HCT116 (cell line): ENCODE measurements at regions not wholly inside any gene's neighbourhood (a gene's known extent, or its start where the extent isn't known, plus 50 kb on each side); places are given as distances from the start of the nearest gene placed in this dataset.

Experiments used
- ATAC-seq: fragments of 200-7000 bp; cut with Tn5 transposase; 2 replicates; pipeline ENCODE4 v1.9.1; 2020; ENCODE audit warnings: mild to moderate bottlenecking, moderate library complexity
- BruUV-seq: library from RNA; stranded (reverse); fragments of 400-500 nt; replicated peaks from 2 replicates; lab custom pipeline; 2021; lab: Mats Ljungman, UMichigan
- CTCF ChIA-PET: fragments of 300-600 bp; sonication (Branson Sonifier 250); formaldehyde crosslinking; loops from one replicate; lab custom pipeline; 2021; ENCODE audit warnings: antibody characterized with exemption; lab: Charles Lee
- POLR2A ChIA-PET: fragments of 300-600, 350-600 bp; sonication (Branson Sonifier 250); formaldehyde crosslinking; loops from one replicate; lab custom pipeline; 2021; ENCODE audit warnings: antibody characterized with exemption; lab: Charles Lee
- RAD21 ChIA-PET, 2 experiments: fragments of 300-600 bp; sonication (Branson Sonifier 250); formaldehyde crosslinking; loops; one replicate each; lab custom pipeline; 2023; ENCODE audit warnings: low total read pairs in 2 of 2; ENCODE audit not compliant: uncharacterized antibody in 2 of 2, unreplicated experiment in 2 of 2, low non-redundant PET in 1 of 2; lab: Charles Lee
- DNase-seq: peaks from one replicate; pipeline ENCODE4 v3.0.0-alpha.2; 2010; ENCODE audit warnings: low read depth, low spot score
- H2AFZ ChIP-seq: fragments of 200-600 bp; shearing (Covaris generic), sonication (generic); 2 replicates; pipeline ENCODE4 v1.6.1; 2017; ENCODE audit warnings: low read depth, mixed run types, mixed read lengths, antibody characterized with exemption, low read length; ENCODE audit not compliant: poor library complexity, severe bottlenecking
- H3K27ac ChIP-seq: 2 replicates; pipeline ENCODE4 v1.5.1; 2012; ENCODE audit warnings: low read depth, low read length
- H3K27me3 ChIP-seq: fragments of 200-600 bp; sonication (generic); 2 replicates; pipeline ENCODE4 v1.6.1; 2016; ENCODE audit warnings: mixed run types, low read length, mixed read lengths; ENCODE audit not compliant: insufficient read depth
- H3K36me3 ChIP-seq, 2 experiments: fragments of 200-500 bp in 1 of 2; fragments of 200-600 bp in 1 of 2; sonication (Bioruptor generic) in 1 of 2; sonication (generic) in 1 of 2; 2 replicates each; pipeline versions ENCODE4 v1.5.1 to v1.6.1; 2014 to 2016; ENCODE audit warnings: low read length in 2 of 2, inconsistent platforms in 1 of 2, mixed read lengths in 1 of 2, mixed run types in 1 of 2; ENCODE audit not compliant: insufficient read depth in 2 of 2, control insufficient read depth in 1 of 2
- H3K4me1 ChIP-seq, 2 experiments: fragments of 200-600 bp in 1 of 2; sonication (generic) in 1 of 2; 2 replicates each; pipeline versions ENCODE4 v1.5.1 to v1.6.1; 2012 to 2017; ENCODE audit warnings: low read length in 2 of 2, inconsistent platforms in 1 of 2, mild to moderate bottlenecking in 1 of 2, mixed read lengths in 1 of 2, mixed run types in 1 of 2, moderate library complexity in 1 of 2; ENCODE audit not compliant: insufficient read depth in 2 of 2, control insufficient read depth in 1 of 2
- H3K4me2 ChIP-seq: fragments of 200-600 bp; sonication (generic); 2 replicates; pipeline ENCODE4 v1.6.1; 2017; ENCODE audit warnings: mixed run types, low read length, mixed read lengths
- H3K4me3 ChIP-seq, 2 experiments: fragments of 200-600 bp in 1 of 2; sonication (generic) in 1 of 2; replicated peaks in 1 of 2; 2 replicates each; pipeline ENCODE4 v1.5.1; 2011 to 2016; ENCODE audit warnings: low read length in 2 of 2, control low read depth in 1 of 2, low read depth in 1 of 2, mild to moderate bottlenecking in 1 of 2, mixed read lengths in 1 of 2, mixed run types in 1 of 2
- H3K79me2 ChIP-seq: fragments of 200-600 bp; sonication (generic); 2 replicates; pipeline ENCODE4 v1.6.1; 2017; ENCODE audit warnings: mild to moderate bottlenecking, mixed run types, low read length, moderate library complexity, mixed read lengths; ENCODE audit not compliant: insufficient read depth
- H3K9ac ChIP-seq: fragments of 200-600 bp; sonication (generic); 2 replicates; pipeline ENCODE4 v1.6.1; 2016; ENCODE audit warnings: low read length, mixed read lengths
- H3K9me2 ChIP-seq: fragments of 200-600 bp; sonication (generic), shearing (Covaris generic); 2 replicates; pipeline ENCODE4 v1.6.1; 2017; ENCODE audit warnings: mixed run types, mild to moderate bottlenecking, moderate library complexity; ENCODE audit not compliant: insufficient read depth
- H3K9me3 ChIP-seq, 2 experiments: fragments of 200-500 bp in 1 of 2; fragments of 200-600 bp in 1 of 2; sonication (Bioruptor generic) in 1 of 2; sonication (generic) in 1 of 2; 2 replicates each; pipeline ENCODE4 v1.6.1; 2014 to 2017; ENCODE audit warnings: low read length in 2 of 2, mixed read lengths in 2 of 2, inconsistent platforms in 1 of 2, low read depth in 1 of 2, mild to moderate bottlenecking in 1 of 2, mixed run types in 1 of 2, moderate library complexity in 1 of 2; ENCODE audit not compliant: control insufficient read depth in 1 of 2, insufficient read depth in 1 of 2
- H4K20me1 ChIP-seq: fragments of 200-600 bp; sonication (generic), shearing (Covaris generic); 2 replicates; pipeline ENCODE4 v1.6.1; 2017; ENCODE audit warnings: mixed run types, mild to moderate bottlenecking, moderate library complexity; ENCODE audit not compliant: insufficient read depth
- CBX3 ChIP-seq: IDR thresholded peaks from 2 replicates; pipeline ENCODE4 v1.6.1; 2012; ENCODE audit warnings: low read depth
- CEBPB ChIP-seq: IDR thresholded peaks from 2 replicates; pipeline ENCODE4 v1.6.1; 2012; ENCODE audit warnings: low read depth
- EGR1 ChIP-seq: IDR thresholded peaks from 2 replicates; pipeline ENCODE4 v1.6.1; 2012; ENCODE audit warnings: low read depth
- EZH2 ChIP-seq: fragments of 200-600 bp; sonication (generic); IDR thresholded peaks from 2 replicates; pipeline ENCODE4 v1.6.1; 2017; ENCODE audit warnings: antibody characterized with exemption, mixed run types
- FOSL1 ChIP-seq: IDR thresholded peaks from 2 replicates; pipeline ENCODE4 v1.6.1; 2012; ENCODE audit warnings: low read depth
- RAD21 ChIP-seq: IDR thresholded peaks from 2 replicates; pipeline ENCODE4 v1.6.1; 2012; ENCODE audit warnings: low read depth, mild to moderate bottlenecking
- SIN3A ChIP-seq: IDR thresholded peaks from 2 replicates; pipeline ENCODE4 v1.6.1; 2012; ENCODE audit warnings: low read depth
- SRF ChIP-seq: IDR thresholded peaks from 2 replicates; pipeline ENCODE4 v1.6.1; 2012; ENCODE audit warnings: low read depth
- TCF7L2 ChIP-seq: IDR thresholded peaks from 2 replicates; pipeline ENCODE4 v1.7.0; 2011; ENCODE audit warnings: borderline replicate concordance, inconsistent platforms; ENCODE audit not compliant: insufficient read depth, insufficient read length; ENCODE audit errors: extremely low read depth
- ZFX ChIP-seq: fragments of 450-650 bp; IDR thresholded peaks from 2 replicates; pipeline ENCODE4 v1.6.1; 2017
- intact Hi-C: fragments of 100-400 bp; cut with micrococcal nuclease; formaldehyde crosslinking; loops from 2 replicates; pipeline ENCODE4 v1.10.0; 2022
- TF ChIP-seq, protein P1 (sequence below): IDR thresholded peaks from 2 replicates; pipeline ENCODE4 v1.6.1; 2012
- TF ChIP-seq, protein P2 (sequence below): IDR thresholded peaks from 2 replicates; pipeline ENCODE4 v1.6.1; 2012

DNA sequence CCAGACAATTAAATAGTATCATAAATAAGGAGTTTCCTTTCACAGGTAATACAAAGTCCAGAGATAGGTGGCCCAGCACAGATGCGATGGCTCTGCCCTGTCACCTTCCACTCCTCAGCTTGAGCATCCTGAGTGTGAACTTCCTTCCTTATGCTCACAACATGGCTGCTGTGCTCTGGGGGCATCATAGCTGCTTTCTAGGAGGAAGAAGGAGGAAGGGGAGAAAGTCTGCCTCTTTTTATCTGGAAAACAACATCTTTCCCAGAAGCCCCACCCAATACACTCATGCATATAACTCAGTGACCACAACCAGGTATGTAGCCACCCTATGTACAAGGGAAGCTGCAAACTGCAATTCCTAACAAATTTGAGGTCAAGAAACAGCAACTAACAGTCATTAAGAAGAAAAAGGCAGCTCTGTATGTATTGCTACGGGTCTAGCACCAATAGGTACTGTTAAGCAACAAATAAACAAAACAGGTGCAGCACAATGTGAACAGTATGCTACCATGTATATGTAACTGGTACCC is 201.2 kb upstream of the UBL3 start:
- Histone ChIP-seq H3K79me2 (no peaks in the 10 kb centered on the region), H3K4me1 (no peaks in the 10 kb centered on the region), H3K4me3 (no peak overlapping the region), H3K9me3 (no peaks in the 10 kb centered on the region), H2AFZ (no peak overlapping the region), H3K9me2 (no peaks in the 10 kb centered on the region), H4K20me1 (no peaks in the 10 kb centered on the region), H3K27ac (no peak overlapping the region), H3K27me3 (no peaks in the 10 kb centered on the region), H3K4me2 (no peak overlapping the region), H3K36me3 (no peaks in the 10 kb centered on the region), H3K9ac (no peak overlapping the region)
- ChIA-PET CTCF (no interaction called here), RAD21 (no interaction called here), POLR2A (no interaction called here)
- intact Hi-C loops, result no loop called here
- ATAC-seq (no peak), DNase-seq (no peak)
- TF ChIP-seq CEBPB (no peak), TCF7L2 (no peak), EZH2 (no peak), RAD21 (no peak), FOSL1 (no peak), ZFX (no peak)
- TF ChIP-seq, protein P1, sequence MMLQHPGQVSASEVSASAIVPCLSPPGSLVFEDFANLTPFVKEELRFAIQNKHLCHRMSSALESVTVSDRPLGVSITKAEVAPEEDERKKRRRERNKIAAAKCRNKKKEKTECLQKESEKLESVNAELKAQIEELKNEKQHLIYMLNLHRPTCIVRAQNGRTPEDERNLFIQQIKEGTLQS, result no peak
- TF ChIP-seq, protein P2, sequence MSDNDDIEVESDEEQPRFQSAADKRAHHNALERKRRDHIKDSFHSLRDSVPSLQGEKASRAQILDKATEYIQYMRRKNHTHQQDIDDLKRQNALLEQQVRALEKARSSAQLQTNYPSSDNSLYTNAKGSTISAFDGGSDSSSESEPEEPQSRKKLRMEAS, result no peak
- BruUV-seq, result no TSS peak

DNA sequence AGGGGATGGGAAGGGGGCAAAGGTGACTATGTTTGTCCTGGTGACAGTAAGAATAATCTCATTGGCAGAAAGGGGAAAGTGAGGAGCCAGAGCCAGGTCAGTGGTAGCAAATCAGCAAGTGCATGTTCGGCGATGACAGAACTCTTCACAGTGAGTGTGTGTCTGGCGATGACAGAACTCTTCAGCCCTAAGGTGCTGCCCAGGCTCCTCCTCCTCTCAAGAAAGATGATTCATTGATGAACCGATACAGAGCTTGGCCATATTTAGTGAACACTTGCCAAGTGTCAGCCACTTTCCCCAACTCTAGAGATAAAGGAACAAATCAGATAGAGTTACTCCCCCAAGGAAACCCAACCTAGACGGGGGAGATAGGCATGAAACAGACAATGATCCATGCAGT is 199.3 kb upstream of the UBL3 start:
- RAD21 ChIA-PET, result no interaction called here
- intact Hi-C loops, result no loop called here
- H3K9me2 ChIP-seq, result no peaks in the 10 kb centered on the region
- no peaks in the 10 kb centered on the region for H3K27me3 ChIP-seq
- no peak overlapping the region for H3K27ac ChIP-seq
- POLR2A ChIA-PET, result no interaction called here
- H4K20me1 ChIP-seq, result no peaks in the 10 kb centered on the region
- no peaks in the 10 kb centered on the region for H3K4me1 ChIP-seq
- H2AFZ ChIP-seq, result no peak overlapping the region
- H3K9me3 ChIP-seq, result no peaks in the 10 kb centered on the region
- no peaks in the 10 kb centered on the region for H3K79me2 ChIP-seq
- no peaks in the 10 kb centered on the region for H3K36me3 ChIP-seq
- CTCF ChIA-PET, result no interaction called here
- ATAC-seq (no peak), DNase-seq (no peak)
- no TSS peak for BruUV-seq
- no peak overlapping the region for H3K4me2 ChIP-seq
- no peak overlapping the region for H3K9ac ChIP-seq
- TF ChIP-seq SRF, result no peak
- no peak for TF ChIP-seq SIN3A
- no peak for TF ChIP-seq EGR1
- no peak for TF ChIP-seq CBX3
- TF ChIP-seq, protein P2, result no peak
- no peak overlapping the region for H3K4me3 ChIP-seq
